GM23248 (cell line): ENCODE measurements at regions not wholly inside any gene's neighbourhood (a gene's known extent, or its start where the extent isn't known, plus 50 kb on each side); places are given as distances from the start of the nearest gene placed in this dataset.

ENCODE experiments used
- EZH2 ChIP-seq: fragments of 200-600 bp; sonication (generic); IDR thresholded peaks from 2 replicates; pipeline ENCODE4 v1.6.1; 2018; ENCODE audit warnings: antibody characterized with exemption, mild to moderate bottlenecking; ENCODE audit not compliant: insufficient read depth, poor library complexity, severe bottlenecking
- EZH2phosphoT487 ChIP-seq: fragments of 200-600 bp; sonication (generic); IDR thresholded peaks from 2 replicates; pipeline ENCODE4 v1.6.1; 2018; ENCODE audit warnings: antibody characterized with exemption, moderate library complexity, mild to moderate bottlenecking, low read depth; ENCODE audit not compliant: insufficient read depth

DNA sequence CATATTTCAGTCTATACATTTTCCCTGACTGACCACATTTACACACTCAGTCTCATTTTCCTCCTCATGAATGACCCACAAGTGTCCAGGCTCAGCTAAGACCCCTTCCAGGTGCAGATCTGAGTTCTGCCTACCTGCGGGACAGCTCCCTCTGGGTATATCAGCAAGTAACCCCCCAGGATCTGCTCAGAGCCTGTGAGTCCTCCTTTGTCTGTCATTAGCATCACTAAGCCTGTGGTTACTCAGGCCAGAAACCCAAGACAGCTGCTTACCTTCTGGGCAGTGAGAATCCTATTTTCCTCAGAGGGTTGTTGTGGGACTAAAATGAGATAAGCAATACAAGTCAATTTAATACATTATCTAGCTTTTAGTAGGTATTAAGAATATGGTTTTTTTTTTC lies 487.6 kb upstream of the BOD1L1 start:
- no peak for TF ChIP-seq EZH2
- TF ChIP-seq EZH2phosphoT487, result no peak
